ENCODE measurements at regions not wholly inside any gene's neighbourhood (a gene's known extent, or its start where the extent isn't known, plus 50 kb on each side); places are given as distances from the start of the nearest gene placed in this dataset.

DNA sequence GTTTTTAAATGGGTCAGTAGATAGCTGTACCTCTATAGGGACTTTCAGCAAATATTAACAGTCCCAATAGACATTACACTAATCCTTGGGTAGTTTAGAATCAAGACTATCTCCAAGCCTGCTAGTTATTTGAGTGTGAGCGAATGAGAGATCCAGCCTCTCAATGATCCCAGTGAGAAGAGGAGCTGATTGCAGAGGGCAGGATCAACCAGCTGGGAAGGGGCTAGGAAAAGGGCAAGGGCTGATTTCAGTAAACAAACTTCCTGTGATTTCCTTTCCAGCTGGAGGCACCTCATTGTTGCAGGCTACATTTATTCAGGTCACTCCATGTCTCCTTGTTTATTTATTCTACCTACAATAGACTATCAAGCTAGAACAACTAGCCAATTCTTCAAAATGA is 84.1 kb upstream of the CTNNA2 start:
- H3K4me3 ChIP-seq (ENCODE audit: low read depth, low read length): no peak overlapping the region
- DNase-seq (ENCODE audit: low read depth): no peak
- TF ChIP-seq, protein P1, sequence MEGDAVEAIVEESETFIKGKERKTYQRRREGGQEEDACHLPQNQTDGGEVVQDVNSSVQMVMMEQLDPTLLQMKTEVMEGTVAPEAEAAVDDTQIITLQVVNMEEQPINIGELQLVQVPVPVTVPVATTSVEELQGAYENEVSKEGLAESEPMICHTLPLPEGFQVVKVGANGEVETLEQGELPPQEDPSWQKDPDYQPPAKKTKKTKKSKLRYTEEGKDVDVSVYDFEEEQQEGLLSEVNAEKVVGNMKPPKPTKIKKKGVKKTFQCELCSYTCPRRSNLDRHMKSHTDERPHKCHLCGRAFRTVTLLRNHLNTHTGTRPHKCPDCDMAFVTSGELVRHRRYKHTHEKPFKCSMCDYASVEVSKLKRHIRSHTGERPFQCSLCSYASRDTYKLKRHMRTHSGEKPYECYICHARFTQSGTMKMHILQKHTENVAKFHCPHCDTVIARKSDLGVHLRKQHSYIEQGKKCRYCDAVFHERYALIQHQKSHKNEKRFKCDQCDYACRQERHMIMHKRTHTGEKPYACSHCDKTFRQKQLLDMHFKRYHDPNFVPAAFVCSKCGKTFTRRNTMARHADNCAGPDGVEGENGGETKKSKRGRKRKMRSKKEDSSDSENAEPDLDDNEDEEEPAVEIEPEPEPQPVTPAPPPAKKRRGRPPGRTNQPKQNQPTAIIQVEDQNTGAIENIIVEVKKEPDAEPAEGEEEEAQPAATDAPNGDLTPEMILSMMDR (IDR thresholded peaks at IDR 0.05; ENCODE audit: insufficient read depth, low read depth, low read length): no peak

DNA sequence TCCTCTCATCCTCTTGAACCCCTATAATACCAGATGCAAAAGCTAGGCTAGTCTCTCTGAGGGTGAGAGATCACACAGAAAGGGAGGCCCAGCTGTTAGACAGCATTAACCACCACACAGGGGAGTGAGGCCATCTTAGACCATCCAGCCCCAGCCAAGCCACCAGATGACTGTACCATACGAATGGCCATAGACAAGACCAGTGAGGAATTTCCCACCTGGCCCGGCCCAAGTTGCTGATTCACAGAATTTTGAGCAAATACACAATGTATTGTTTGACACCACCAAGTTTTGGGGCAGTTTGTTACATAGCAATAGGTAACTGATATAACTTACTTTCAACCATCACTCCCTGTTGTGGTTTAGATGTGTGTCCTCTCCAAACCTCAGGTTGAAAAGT is 98.2 kb upstream of the CTNNA2 start:
- TF ChIP-seq, protein P1 (IDR thresholded peaks at IDR 0.05; ENCODE audit: insufficient read depth, low read depth, low read length): no peak
- H3K4me3 ChIP-seq (ENCODE audit: low read depth, low read length): no peak overlapping the region
- DNase-seq (ENCODE audit: low read depth): no peak

DNA sequence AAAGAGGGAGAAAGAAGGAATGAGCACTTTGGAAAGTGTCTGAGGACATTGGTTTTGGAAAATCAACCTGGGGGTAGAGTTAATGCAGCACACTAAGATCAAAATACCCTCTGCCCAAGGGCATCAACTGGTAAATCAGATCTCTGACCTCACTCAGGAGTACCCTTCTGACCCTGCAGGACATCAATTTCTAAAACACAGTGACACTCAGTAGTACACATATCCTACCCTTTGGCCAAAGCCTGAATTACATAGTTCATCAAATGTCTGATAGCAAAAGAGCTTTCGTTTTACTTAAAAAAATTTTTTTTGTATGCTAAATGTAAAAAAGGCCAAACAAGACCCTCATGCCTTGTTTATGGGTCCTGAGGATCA is 118.4 kb upstream of the CTNNA2 start:
- no peak for DNase-seq (ENCODE audit: low read depth)
- TF ChIP-seq, protein P1 (IDR thresholded peaks at IDR 0.05; ENCODE audit: insufficient read depth, low read depth, low read length): no peak
- H3K4me3 ChIP-seq (ENCODE audit: low read depth, low read length): no peak overlapping the region

DNA sequence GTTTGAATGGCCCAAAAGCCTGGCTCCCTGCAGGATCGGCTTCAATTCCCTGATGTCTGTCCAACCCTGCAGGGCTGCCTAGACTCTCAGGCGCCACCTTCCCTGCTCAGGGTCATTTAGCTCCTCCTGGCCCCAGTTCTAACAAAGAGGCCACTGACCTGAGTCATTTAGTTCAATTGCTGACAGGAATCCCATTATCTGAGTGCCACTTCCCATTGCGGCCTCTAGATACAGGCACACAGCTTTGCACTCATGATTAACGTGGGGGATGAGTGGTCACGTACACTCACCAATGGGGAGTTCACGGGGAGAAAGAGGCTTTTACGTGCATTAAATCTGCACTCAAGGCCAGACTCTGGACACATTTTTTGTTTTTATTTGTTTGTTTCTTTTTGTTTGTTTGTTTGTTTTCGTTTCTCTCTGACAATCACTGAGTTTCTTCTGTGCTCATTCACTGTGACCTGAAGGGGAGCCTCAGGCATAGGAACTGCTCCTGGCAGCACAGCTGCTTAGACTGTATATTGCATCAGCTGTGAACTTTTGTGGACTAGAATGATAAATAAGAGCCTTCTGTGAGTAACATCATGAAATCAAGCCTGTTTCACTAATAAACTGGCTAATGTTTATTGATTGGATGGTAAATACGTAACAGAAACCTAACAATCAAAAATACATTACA is 118.9 kb upstream of the CTNNA2 start:
- TF ChIP-seq, protein P1 (IDR thresholded peaks at IDR 0.05; ENCODE audit: insufficient read depth, low read depth, low read length): no peak
- H3K4me3 ChIP-seq (ENCODE audit: low read depth, low read length): no peak overlapping the region
- DNase-seq (ENCODE audit: low read depth): no peak

DNA sequence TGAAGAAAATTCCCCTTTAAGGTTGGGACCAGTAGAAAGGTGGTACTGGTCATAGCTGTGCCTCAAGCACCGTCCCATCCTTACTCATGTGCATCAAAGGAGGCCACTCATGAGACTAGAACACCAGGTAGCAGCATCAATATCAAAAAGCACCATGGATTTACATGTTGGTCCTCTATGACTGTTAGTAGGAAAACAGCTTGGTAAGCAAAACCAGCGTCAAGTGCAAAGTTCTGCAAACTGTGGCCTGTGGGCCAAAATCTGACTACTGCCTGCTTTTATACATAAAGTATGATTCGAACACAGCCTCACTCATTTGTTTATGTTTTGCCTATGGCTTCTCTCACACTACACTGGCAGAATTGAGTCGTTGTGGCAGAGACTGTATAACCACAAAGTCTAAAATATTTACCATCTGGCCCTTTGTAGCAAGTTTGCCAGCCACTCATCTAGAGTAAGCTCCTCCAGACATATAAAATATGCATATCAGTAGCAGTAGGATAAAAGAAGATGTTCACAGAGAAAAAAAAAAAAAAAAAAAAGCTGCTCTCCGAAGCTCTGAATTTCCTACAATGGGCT is 119.7 kb upstream of the CTNNA2 start:
- no peak overlapping the region for H3K4me3 ChIP-seq (ENCODE audit: low read depth, low read length)
- TF ChIP-seq, protein P1 (IDR thresholded peaks at IDR 0.05; ENCODE audit: insufficient read depth, low read depth, low read length): no peak
- DNase-seq (ENCODE audit: low read depth): no peak

DNA sequence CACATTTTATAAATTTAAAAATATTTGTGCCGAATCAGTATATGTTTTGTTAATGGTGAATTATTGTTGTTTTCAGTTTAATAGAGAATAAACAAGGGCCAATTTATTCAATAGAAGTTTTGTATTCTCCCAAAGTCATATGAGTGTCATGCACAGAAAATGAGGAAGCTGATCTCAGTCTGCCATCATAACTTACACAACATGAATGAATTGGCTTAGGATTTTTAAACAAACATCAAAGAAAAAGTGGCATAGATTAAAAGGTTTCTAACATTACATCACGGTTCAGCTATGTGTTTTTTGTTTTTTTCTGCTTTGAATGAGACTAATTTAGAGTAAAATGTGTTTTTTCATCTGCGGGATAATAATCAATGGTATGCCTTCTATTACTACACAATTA is 123.4 kb upstream of the CTNNA2 start:
- TF ChIP-seq, protein P1 (IDR thresholded peaks at IDR 0.05; ENCODE audit: insufficient read depth, low read depth, low read length): no peak

DNA sequence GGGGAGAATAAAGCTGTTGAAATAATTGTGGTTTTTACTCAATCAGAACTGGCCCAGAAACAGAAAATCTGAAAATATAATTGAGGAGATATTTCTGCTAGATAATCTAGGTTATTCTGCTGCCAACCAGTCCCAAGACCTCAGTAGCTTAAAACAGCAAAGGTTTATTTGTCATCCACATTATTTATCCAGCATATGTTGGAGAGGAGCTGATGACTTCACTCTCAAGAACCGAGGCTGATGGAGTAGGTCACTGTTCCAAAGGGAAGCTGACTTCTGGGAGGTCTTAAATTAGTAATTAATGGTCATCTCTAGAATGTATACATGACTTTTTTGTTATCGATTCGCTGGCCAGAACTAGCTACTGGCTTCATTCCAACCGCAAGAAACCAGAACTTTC is 124.8 kb upstream of the CTNNA2 start:
- TF ChIP-seq, protein P1 (IDR thresholded peaks at IDR 0.05; ENCODE audit: insufficient read depth, low read depth, low read length): no peak
- DNase-seq (ENCODE audit: low read depth): no peak
- no peak overlapping the region for H3K4me3 ChIP-seq (ENCODE audit: low read depth, low read length)

More for the DNA sequence above, 123.4 kb upstream of the CTNNA2 start:
- H3K4me3 ChIP-seq (ENCODE audit: low read depth, low read length): no peak overlapping the region
- no peak for DNase-seq (ENCODE audit: low read depth)
